ENCODE measurements at regions not wholly inside any gene's neighbourhood (a gene's known extent, or its start where the extent isn't known, plus 50 kb on each side); places are given as distances from the start of the nearest gene placed in this dataset.
"Not testable (repeated sequence)": the region's sequence is repeated elsewhere in the genome, so short reads cannot be mapped to it uniquely, and the experiment has no call there.

- TF ChIP-seq, protein P1, sequence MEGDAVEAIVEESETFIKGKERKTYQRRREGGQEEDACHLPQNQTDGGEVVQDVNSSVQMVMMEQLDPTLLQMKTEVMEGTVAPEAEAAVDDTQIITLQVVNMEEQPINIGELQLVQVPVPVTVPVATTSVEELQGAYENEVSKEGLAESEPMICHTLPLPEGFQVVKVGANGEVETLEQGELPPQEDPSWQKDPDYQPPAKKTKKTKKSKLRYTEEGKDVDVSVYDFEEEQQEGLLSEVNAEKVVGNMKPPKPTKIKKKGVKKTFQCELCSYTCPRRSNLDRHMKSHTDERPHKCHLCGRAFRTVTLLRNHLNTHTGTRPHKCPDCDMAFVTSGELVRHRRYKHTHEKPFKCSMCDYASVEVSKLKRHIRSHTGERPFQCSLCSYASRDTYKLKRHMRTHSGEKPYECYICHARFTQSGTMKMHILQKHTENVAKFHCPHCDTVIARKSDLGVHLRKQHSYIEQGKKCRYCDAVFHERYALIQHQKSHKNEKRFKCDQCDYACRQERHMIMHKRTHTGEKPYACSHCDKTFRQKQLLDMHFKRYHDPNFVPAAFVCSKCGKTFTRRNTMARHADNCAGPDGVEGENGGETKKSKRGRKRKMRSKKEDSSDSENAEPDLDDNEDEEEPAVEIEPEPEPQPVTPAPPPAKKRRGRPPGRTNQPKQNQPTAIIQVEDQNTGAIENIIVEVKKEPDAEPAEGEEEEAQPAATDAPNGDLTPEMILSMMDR (IDR thresholded peaks at IDR 0.05; ENCODE audit: low read depth, low read length): no peak
- peak; percentile 6 for DNase-seq (ENCODE audit: low read depth, low spot score)
- H3K4me3 ChIP-seq (ENCODE audit: low read depth, low read length): no peak overlapping the region
- in situ Hi-C loops (cut with HindIII; ENCODE audit: low sequenced_read_pairs): no loop called here
Measured at GRCh38 chr2:223319601-223320000, 267.6 kb downstream of the KCNE4 start.

GRCh38 chr2:223324402-223324801 lies 272.4 kb downstream of the KCNE4 start:
- no peak overlapping the region for H3K4me3 ChIP-seq (ENCODE audit: low read depth, low read length)
- TF ChIP-seq, protein P1 (IDR thresholded peaks at IDR 0.05; ENCODE audit: low read depth, low read length): no peak
- no peak for DNase-seq (ENCODE audit: low read depth, low spot score)
- in situ Hi-C loops (cut with HindIII; ENCODE audit: low sequenced_read_pairs): no loop called here

DNA sequence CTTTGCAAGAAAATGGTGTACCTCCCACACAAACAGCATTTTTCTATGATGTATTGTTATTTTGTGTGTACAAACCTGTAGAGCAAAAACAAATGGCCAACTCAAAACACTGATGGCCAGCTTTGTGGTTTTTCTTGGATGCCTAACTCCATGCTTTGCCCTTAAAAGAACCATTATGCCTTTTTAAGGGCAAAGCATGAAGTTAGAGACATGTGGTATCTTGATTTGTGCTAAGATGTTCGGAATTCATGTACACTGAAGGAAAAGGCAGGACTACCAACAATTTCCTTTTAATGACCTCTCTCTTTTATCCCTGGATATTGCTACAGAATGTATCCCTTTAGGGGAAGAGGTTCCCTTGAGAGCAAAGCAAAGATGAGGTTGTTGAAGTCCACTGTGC lies 273.6 kb downstream of the SCG2 start:
- peak; percentile 31 for DNase-seq (ENCODE audit: low read depth, low spot score)
- H3K4me3 ChIP-seq (ENCODE audit: low read depth, low read length): no peak overlapping the region
- in situ Hi-C loops (cut with HindIII; ENCODE audit: low sequenced_read_pairs): no loop called here
- TF ChIP-seq, protein P1 (IDR thresholded peaks at IDR 0.05; ENCODE audit: low read depth, low read length): no peak

DNA sequence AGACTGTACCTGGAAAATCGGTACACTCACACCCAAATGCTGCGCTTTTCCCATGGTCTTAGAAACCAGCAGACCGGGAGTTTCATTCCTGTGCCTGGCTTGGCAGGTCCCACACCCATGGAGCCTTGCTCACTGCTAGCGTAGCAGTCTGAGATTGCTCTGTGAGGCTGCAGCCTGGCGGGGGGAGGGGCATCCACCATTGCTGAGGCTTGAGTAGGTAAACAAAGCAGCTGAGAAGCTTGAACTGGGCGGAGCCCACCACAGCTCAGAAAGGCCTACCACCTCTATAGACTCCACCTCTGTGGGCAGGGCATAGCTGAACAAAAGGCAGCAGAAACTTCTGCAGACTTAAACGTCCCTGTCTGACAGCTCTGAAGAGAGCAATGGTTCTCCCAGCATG lies 271.4 kb downstream of the SCG2 start:
- H3K4me3 ChIP-seq (ENCODE audit: low read depth, low read length); DNase-seq (ENCODE audit: low read depth, low spot score); in situ Hi-C loops (cut with HindIII; ENCODE audit: low sequenced_read_pairs): not testable (repeated sequence)

DNA sequence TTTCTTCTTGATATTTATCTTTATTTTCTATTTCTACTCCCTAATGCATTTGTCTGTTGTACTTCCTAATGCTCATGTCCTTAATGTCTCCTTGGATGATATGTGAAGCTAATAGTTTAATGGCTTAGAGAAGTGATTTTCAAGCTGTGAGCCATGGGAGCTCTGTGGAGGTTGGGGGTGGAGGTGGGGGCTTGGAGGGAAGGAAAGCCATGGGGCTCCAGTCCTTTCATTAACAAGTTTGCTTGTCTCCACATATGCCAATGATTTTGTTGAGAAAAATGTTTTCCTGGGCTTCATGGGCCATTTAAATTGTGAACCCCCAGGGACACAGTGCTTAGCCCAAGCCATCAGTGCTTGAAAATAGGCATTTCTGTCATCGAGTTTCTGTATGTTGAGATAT lies 264.1 kb downstream of the SCG2 start:
- H3K4me3 ChIP-seq (ENCODE audit: low read depth, low read length): no peak overlapping the region
- TF ChIP-seq, protein P1 (IDR thresholded peaks at IDR 0.05; ENCODE audit: low read depth, low read length): no peak
- in situ Hi-C loops (cut with HindIII; ENCODE audit: low sequenced_read_pairs): no loop called here
- DNase-seq (ENCODE audit: low read depth, low spot score): no peak

GRCh38 chr2:223357076-223357475 lies 245.1 kb downstream of the SCG2 start:
- in situ Hi-C loops (cut with HindIII; ENCODE audit: low sequenced_read_pairs): no loop called here
- TF ChIP-seq, protein P1 (IDR thresholded peaks at IDR 0.05; ENCODE audit: low read depth, low read length): no peak
- H3K4me3 ChIP-seq (ENCODE audit: low read depth, low read length): no peak overlapping the region
- DNase-seq (ENCODE audit: low read depth, low spot score): no peak

- DNase-seq (ENCODE audit: low read depth, low spot score): no peak
- no peak overlapping the region for H3K4me3 ChIP-seq (ENCODE audit: low read depth, low read length)
- TF ChIP-seq, protein P1 (IDR thresholded peaks at IDR 0.05; ENCODE audit: low read depth, low read length): no peak
- in situ Hi-C loops (cut with HindIII; ENCODE audit: low sequenced_read_pairs): no loop called here
Measured at GRCh38 chr2:223363085-223363484, 239.1 kb downstream of the SCG2 start.
